ENCODE measurements at regions not wholly inside any gene's neighbourhood (a gene's known extent, or its start where the extent isn't known, plus 50 kb on each side); places are given as distances from the start of the nearest gene placed in this dataset.

- no peak for TF ChIP-seq CTCF (IDR thresholded peaks at IDR 0.05; ENCODE audit: low read length)
- TF ChIP-seq EZH2 (optimal IDR thresholded peaks at IDR 0.05; ENCODE audit: low read depth, low read length): no peak
Observed at GRCh38 chr2:8416849-8417832, 264.7 kb upstream of the ID2 start.
